Right forelimb (tissue), 1 donor: ENCODE measurements at regions not wholly inside any gene's neighbourhood (a gene's known extent, or its start where the extent isn't known, plus 50 kb on each side); places are given as distances from the start of the nearest gene placed in this dataset.

Experiments used
- DNase-seq: peaks from one replicate; pipeline ENCODE4 v3.0.0-alpha.2; 2018

- DNase-seq = no peak
Measured at GRCh38 chr10:4661511-4662255, 164.3 kb upstream of the AKR1E2 start.

GRCh38 chr10:4658777-4659176 is 167.2 kb upstream of the AKR1E2 start:
- no peak for DNase-seq

- peak; percentile 64 for DNase-seq
Measured at GRCh38 chr10:4656576-4657194, 169.3 kb upstream of the AKR1E2 start.

DNA sequence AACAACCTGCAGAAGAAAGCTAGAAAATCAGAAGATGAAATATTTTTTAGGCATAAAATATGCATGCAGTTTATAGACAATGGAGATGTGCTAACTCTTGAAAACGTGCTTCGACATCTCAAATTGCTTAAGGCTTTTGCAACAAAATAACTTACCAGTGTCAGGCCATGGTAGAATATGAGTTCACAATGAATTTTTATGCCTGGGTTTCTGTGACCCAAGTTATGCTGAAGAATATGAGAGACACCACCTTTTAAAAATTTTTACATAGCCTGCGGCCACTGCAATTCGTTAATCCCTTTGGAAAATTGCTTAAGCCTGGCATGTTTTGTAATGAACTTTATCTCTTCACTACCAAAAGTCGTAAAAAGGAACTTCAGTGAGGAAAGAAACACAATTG is 170.1 kb upstream of the AKR1E2 start:
- no peak for DNase-seq

- no peak for DNase-seq
Measured at GRCh38 chr10:4655406-4655805, 170.6 kb upstream of the AKR1E2 start.

DNA sequence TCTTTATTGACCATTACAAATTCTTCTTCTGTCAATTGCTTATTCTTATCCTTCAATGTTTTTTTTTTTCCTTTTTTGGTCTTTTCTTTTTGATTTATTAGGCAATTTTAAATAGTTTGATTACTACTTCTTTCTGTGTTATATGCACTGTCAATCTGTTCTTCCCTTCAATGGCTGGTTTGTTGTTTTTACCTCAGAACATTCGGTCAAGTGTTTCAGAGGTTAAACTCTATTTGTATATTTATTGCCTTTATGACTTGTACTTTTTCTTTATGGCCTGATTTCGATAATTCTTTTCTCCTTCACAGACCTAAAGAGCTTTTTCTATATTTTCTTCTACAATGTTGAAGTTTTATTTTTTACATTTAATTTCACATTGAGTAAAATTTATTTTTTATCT is 171.5 kb upstream of the AKR1E2 start:
- DNase-seq = no peak

DNA sequence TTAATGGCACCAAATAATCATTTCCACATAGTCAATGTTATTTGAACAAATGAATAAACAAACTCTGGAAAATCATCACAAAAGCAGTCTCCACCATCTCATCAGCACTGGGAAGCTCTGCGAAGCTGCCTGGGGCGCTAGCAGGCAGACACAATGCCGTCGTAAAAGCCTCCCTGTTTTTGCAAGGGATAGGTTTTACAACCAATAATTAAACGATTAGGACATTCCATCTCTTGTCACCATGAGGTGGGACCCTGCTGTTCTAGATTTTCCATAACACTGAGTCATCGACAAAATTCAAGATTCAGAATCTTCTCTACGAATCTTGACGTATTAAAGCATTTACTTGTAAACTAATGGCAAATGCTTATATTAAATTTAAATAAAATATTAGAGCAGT is 172.8 kb upstream of the AKR1E2 start:
- no peak for DNase-seq

- DNase-seq = no peak
Measured at GRCh38 chr10:4652111-4653010, 173.6 kb upstream of the AKR1E2 start.

DNA sequence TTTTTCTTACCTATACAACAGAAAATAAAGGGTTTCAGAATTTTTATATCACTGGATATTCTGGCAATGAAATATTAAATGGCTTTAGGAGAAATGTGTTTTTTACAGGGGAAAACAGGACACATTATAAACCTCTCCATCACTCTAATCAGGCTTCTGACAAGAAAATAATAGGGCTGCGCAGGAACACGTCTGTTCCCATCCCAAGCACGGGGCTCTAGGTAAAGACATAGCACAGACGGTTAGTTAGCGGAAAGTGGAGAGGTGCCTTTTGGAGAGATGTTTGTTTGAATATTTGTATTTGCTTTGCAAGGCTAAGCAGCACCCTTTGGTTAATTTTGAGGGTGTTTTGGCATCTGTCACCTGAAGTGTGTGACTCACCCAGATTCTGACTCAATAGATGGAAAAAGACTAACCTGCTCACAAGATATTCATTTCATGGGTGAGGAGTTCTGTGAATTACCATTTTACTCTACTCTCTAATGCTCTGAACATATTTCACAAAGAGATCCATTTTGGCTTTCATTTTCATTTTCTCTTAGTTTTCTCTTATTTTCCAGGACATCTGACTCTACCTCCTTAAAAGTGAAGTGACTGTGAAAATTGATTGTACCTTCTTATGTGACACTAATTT is 174.5 kb upstream of the AKR1E2 start:
- DNase-seq = no peak

DNA sequence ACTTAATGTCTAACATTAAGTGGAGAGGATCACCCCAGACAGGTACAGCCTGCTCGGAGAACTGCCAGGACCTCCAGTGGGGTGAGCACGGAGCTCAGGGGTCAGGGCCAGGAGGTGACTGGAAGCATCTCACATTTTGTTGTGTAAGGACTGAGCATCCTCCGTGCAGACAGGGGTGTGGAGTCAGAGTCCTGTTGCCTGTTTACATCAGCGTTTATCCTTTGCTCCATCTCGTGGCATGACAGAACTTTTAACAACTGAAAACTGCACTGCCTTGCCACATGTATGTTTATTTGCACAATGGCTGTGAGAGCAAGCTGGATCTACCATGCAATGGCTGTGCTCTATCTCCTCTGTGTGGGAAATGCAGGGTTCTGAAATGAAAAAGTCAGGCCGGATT is 175.4 kb upstream of the AKR1E2 start:
- DNase-seq = no peak

DNA sequence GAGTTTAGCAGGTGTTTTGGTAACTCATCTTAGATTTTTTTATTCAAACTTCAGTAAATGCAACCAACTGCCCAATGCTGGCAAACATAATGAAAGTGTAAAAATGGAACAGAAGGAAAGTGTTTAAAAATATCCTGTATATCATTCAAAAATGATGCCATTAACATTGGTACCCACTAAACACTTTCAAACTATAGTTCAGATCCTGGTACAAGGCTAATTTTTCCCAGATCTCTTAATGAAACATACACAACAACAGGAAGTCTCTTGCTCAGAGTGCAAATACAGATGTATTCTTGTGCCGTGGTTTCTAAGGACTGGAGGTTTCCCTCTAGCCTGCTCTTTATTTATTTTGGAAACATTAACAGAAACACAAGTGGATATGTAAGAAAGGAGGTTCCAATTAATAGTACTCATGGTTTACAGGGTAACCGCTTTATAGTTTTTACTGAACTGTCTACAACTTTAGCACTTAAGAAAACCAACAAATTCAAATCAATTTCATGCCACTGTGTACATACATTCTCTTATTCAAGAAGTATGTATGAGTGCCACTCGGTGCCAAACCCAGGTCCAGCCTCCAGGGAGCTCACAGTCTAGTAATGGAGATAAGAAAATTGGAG is 176.0 kb upstream of the AKR1E2 start:
- no peak for DNase-seq

DNA sequence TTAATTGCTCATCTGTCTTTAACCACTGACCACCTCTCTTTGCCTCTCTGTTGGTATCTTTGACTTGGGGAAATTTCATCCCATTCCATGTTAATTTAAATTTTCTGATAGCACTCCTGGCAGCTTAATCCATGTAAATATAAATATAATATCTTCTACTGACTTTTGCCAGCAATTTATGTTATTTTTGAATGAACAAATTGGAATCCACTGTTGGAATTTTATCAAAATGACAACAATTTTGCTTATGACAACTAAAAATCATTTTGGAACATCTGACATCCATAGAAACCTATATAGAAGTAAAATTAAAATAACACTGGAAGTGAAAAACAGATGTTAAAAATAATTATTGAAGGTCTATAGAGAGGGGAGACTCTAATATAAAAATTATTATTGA is 176.5 kb upstream of the AKR1E2 start:
- DNase-seq = no peak

DNA sequence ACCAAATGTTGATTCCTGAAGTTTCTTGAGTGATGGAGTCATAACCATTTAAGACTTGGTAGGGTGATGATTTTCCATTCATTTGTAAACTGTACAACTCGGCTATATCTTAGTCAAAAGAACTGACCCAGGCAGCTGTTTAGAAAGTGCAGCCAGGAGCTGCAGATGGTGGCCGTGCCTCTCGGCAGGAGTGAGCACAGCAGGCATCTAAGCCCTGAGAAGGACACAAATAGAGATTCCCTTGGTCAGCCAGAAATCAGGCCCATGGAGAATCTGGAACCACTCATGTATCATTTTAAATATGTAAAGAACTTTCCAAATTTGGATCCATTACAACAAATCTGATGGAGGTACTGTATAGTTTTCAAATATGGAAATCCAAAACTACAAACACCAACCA is 177.0 kb upstream of the AKR1E2 start:
- no peak for DNase-seq

- DNase-seq = no peak
Measured at GRCh38 chr10:4647109-4647785, 178.8 kb upstream of the AKR1E2 start.

GRCh38 chr10:4646547-4646946 is 179.5 kb upstream of the AKR1E2 start:
- no peak for DNase-seq

GRCh38 chr10:4645836-4646235 is 180.2 kb upstream of the AKR1E2 start:
- no peak for DNase-seq

GRCh38 chr10:4643471-4643870 is 182.5 kb upstream of the AKR1E2 start:
- DNase-seq = no peak

DNA sequence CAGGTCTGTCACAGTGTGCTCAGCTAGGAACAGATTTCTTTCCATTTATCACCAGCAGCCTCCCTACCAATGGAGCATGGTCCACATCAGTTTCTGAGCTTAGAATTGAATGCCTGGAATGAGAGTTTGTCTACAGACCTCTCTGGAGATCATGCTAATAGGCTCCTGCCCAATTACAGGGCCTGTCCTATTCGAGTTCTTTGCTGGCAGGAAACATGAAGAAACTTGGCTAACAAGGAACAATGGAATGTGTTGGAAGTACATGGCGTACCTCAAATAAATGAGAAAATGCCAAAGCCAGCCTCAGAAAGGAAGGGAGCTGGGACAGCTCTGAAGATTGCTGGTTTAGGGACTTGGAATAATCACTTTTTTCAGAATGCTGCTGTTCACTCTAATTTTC is 186.0 kb upstream of the AKR1E2 start:
- DNase-seq = no peak

- DNase-seq = no peak
Measured at GRCh38 chr10:4638099-4638498, 187.9 kb upstream of the AKR1E2 start.

DNA sequence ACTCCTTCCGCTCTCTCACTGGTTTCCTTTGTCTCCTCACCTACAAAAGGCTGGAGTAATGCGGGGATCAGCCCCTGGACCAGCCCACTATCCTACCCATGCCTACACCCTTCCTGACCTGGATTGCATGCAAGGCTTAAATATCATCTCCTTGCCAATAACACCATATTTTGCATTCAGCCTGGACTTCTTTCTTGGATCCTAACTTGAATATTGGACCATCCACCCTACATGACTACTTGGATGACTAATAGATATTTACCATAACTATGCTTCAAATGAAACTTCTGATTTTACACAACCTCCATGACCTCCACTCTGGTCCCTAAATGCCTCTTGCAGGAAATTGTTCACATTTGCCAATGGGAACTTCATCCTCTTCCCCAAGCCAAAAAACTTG is 188.3 kb upstream of the AKR1E2 start:
- DNase-seq = no peak

- DNase-seq = no peak
Measured at GRCh38 chr10:4635883-4636282, 190.1 kb upstream of the AKR1E2 start.

DNA sequence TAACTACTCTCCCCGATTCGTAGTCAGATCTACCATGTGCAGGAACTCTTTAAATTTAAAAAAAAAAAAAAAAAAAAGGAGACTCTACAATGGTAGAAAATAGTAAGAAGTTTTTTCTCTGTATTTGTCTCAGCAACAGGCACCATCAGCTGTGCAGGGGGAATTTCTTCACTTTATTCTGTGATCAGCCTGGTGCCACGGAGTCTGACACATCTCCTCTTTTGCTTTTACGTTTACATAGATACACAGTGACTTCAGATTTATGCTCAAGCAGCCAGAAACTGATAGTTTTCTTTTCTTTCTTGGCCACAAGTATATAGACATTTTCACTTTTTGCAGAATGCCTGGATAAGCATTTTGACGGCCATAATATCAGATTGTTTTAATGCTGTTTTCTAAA is 190.6 kb upstream of the AKR1E2 start:
- no peak for DNase-seq
